ENCODE measurements at regions not wholly inside any gene's neighbourhood (a gene's known extent, or its start where the extent isn't known, plus 50 kb on each side); places are given as distances from the start of the nearest gene placed in this dataset.

GRCh38 chr7:19530852-19531251 is 178.0 kb downstream of the POLR1F start:
- H3K4me3 ChIP-seq (ENCODE audit: low read depth, poor library complexity, severe bottlenecking) = no peak overlapping the region
- no peak for DNase-seq (ENCODE audit: low spot score in 2 of 2)
- intact Hi-C loops (cut with DNase I; ENCODE audit: low total_unique reads) = no loop called here
- WGBS, 2 donors = 86 to 90% methylated on average over 3 of the region's 3 CpGs
- TF ChIP-seq POLR2A (IDR thresholded peaks at IDR 0.05) (no peak), CTCF (IDR thresholded peaks at IDR 0.05) (no peak)

DNA sequence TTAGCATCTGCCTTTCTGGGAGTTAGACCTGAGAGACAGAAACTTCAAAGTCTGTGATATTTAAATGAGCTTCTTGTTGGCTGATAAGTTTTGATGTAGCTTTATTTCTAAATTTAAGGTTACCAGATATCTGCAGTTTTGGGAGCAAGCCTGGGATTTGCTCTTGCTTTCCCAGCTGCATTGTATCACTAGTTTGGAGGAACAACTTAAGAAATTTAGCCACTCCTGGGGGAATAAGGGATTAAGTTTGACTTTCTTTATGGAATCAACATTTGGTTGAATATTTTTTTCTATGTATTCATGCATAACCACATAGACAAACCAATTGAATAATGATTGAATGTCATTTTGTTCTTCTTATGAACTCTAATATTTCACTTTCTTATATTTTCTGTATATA is 178.6 kb downstream of the POLR1F start:
- H3K4me3 ChIP-seq (ENCODE audit: low read depth, poor library complexity, severe bottlenecking) = no peak overlapping the region
- no peak for DNase-seq (ENCODE audit: low spot score in 2 of 2)
- intact Hi-C loops (cut with DNase I; ENCODE audit: low total_unique reads) = no loop called here
- TF ChIP-seq POLR2A (IDR thresholded peaks at IDR 0.05) (no peak), CTCF (IDR thresholded peaks at IDR 0.05) (no peak)

DNA sequence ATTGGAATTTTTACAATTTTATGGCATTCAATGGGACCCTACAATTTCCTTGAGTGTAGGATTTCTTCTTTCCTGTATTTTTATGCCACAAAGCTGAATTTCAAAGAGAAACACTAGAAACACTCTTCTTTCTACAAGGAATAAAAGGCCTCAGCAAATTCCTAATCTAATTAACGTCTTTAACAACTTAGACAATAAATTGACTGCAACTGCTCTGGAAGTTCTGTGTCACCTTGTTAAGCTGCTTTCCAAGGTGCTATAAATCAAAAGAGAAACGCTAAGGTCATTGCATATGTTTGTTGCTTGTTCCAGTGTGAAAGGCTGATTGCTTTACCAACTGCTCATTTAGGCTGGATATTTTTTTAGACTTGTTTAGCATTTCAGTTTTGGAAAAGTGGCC is 182.2 kb downstream of the POLR1F start:
- WGBS, 2 donors = 18 to 25% methylated on average over 2 of the region's 2 CpGs
- intact Hi-C loops (cut with DNase I; ENCODE audit: low total_unique reads) = no loop called here
- DNase-seq (ENCODE audit: low spot score in 2 of 2) = no peak
- H3K4me3 ChIP-seq (ENCODE audit: low read depth, poor library complexity, severe bottlenecking) = no peak overlapping the region
- TF ChIP-seq POLR2A (IDR thresholded peaks at IDR 0.05) = no peak
- no peak for TF ChIP-seq CTCF (IDR thresholded peaks at IDR 0.05)

GRCh38 chr7:19522486-19522885 is 186.4 kb downstream of the POLR1F start:
- no peak overlapping the region for H3K4me3 ChIP-seq (ENCODE audit: low read depth, poor library complexity, severe bottlenecking)
- TF ChIP-seq POLR2A (IDR thresholded peaks at IDR 0.05) = no peak
- TF ChIP-seq CTCF (IDR thresholded peaks at IDR 0.05) = no peak
- intact Hi-C loops (cut with DNase I; ENCODE audit: low total_unique reads) = no loop called here
- DNase-seq (ENCODE audit: low spot score in 2 of 2) = no peak
- WGBS, 2 donors = 43 to 47% methylated on average over 3 of the region's 3 CpGs

GRCh38 chr7:19520392-19520791 is 188.4 kb downstream of the POLR1F start:
- intact Hi-C loops (cut with DNase I; ENCODE audit: low total_unique reads) = no loop called here
- WGBS, 2 donors = 88 to 89% methylated on average over 1 of the region's 1 CpG
- no peak for DNase-seq (ENCODE audit: low spot score in 2 of 2)

More at GRCh38 chr7:19520392-19520791, 188.4 kb downstream of the POLR1F start:
- H3K4me3 ChIP-seq (ENCODE audit: low read depth, poor library complexity, severe bottlenecking) = no peak overlapping the region
- TF ChIP-seq CTCF (IDR thresholded peaks at IDR 0.05) = no peak
- TF ChIP-seq POLR2A (IDR thresholded peaks at IDR 0.05) = no peak
